GM18502 (cell line): ENCODE measurements at regions not wholly inside any gene's neighbourhood (a gene's known extent, or its start where the extent isn't known, plus 50 kb on each side); places are given as distances from the start of the nearest gene placed in this dataset.
"Not testable (repeated sequence)": the region's sequence is repeated elsewhere in the genome, so short reads cannot be mapped to it uniquely, and the experiment has no call there.

Source experiments
- ATAC-seq: cut with Tn5 transposase; IDR thresholded peaks from one replicate; pipeline ENCODE4 v1.9.1; 2021; ENCODE audit warnings: mild to moderate bottlenecking; ENCODE audit not compliant: unreplicated experiment, poor library complexity

GRCh38 chr2:16188261-16188890 lies 248.0 kb downstream of the MYCN start:
- no peak for ATAC-seq

GRCh38 chr2:16187482-16187817 lies 247.1 kb downstream of the MYCN start:
- ATAC-seq: no peak

- no peak for ATAC-seq
Observed at GRCh38 chr2:16186661-16187481, 246.5 kb downstream of the MYCN start.

- no peak for ATAC-seq
Observed at GRCh38 chr2:16185801-16186272, 245.5 kb downstream of the MYCN start.

GRCh38 chr2:16184945-16185660 lies 244.8 kb downstream of the MYCN start:
- no peak for ATAC-seq

GRCh38 chr2:16184341-16184890 lies 244.1 kb downstream of the MYCN start:
- ATAC-seq: no peak

- no peak for ATAC-seq
Observed at GRCh38 chr2:16183345-16183744, 243.0 kb downstream of the MYCN start.

GRCh38 chr2:16182841-16183240 lies 242.5 kb downstream of the MYCN start:
- ATAC-seq: no peak

GRCh38 chr2:16182311-16182815 lies 242.0 kb downstream of the MYCN start:
- ATAC-seq: not testable (repeated sequence)

- no peak for ATAC-seq
Observed at GRCh38 chr2:16181741-16182090, 241.4 kb downstream of the MYCN start.

- ATAC-seq: no peak
Observed at GRCh38 chr2:16181062-16181740, 240.9 kb downstream of the MYCN start.

GRCh38 chr2:16180631-16181030 lies 240.3 kb downstream of the MYCN start:
- no peak for ATAC-seq

GRCh38 chr2:16179701-16180416 lies 239.5 kb downstream of the MYCN start:
- ATAC-seq: no peak

GRCh38 chr2:16178551-16179130 lies 238.3 kb downstream of the MYCN start:
- ATAC-seq: no peak

- ATAC-seq: no peak
Observed at GRCh38 chr2:16177671-16178180, 237.4 kb downstream of the MYCN start.

- no peak for ATAC-seq
Observed at GRCh38 chr2:16176971-16177480, 236.7 kb downstream of the MYCN start.

GRCh38 chr2:16175247-16175825 lies 235.0 kb downstream of the MYCN start:
- ATAC-seq: no peak

GRCh38 chr2:16174693-16175045 lies 234.3 kb downstream of the MYCN start:
- no peak for ATAC-seq
